AG04450 (cell line): ENCODE measurements at regions not wholly inside any gene's neighbourhood (a gene's known extent, or its start where the extent isn't known, plus 50 kb on each side); places are given as distances from the start of the nearest gene placed in this dataset.

Experiments used
- CTCF ChIA-PET: fragments of 300-600, 350-600 bp; formaldehyde crosslinking; extraction: SDS; loops from one replicate; lab custom pipeline; 2022; ENCODE audit warnings: antibody characterized with exemption, inconsistent platforms; lab: Charles Lee
- POLR2A ChIA-PET: fragments of 350-600 bp; formaldehyde crosslinking; extraction: SDS; loops from one replicate; lab custom pipeline; 2021; ENCODE audit warnings: antibody characterized with exemption, inconsistent platforms; lab: Yijun Ruan, JAX
- DNase-seq: peaks from one replicate; pipeline ENCODE4 v3.0.0-alpha.2; 2011; ENCODE audit warnings: low read depth, low spot score
- H3K27ac ChIP-seq: one replicate; pipeline ENCODE4 v1.5.1; 2012; ENCODE audit warnings: low read depth, low read length, control low read depth
- H3K27me3 ChIP-seq: one replicate; pipeline ENCODE4 v1.6.0; 2012; ENCODE audit warnings: low read length; ENCODE audit not compliant: control insufficient read depth, insufficient read depth
- H3K4me3 ChIP-seq: 2 replicates; pipeline ENCODE4 v1.5.1; 2011; ENCODE audit warnings: mild to moderate bottlenecking, low read depth, low read length, control low read depth
- H3K9me3 ChIP-seq: 2 replicates; pipeline ENCODE4 v1.5.1; 2012; ENCODE audit warnings: low read length; ENCODE audit not compliant: control insufficient read depth, insufficient read depth
- TF ChIP-seq, protein P1 (sequence below): IDR thresholded peaks from 2 replicates; pipeline ENCODE4 v1.5.1; 2011; ENCODE audit warnings: low read depth, low read length, control low read depth, inconsistent platforms

DNA sequence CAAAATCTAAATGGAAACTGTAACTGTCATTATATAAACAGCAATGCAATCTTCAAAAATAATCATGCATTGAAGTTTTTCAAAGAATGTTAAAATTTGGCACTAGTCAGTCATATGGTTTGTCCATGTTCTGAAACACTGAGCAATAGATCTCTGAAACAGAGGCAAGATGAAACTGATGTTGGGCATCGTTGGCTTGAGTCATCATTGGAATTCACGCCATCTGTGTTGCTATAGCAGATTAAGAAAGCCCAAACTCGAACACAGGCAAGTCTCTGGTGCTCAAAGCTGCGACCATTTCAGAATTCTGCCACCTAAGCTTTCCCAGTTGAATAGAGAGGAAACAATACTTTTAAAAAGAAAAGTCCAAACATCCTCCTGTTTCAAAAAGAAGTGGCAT, 114.1 kb upstream of the PPARGC1A start:
- H3K27ac ChIP-seq, result no peak overlapping the region
- ChIA-PET POLR2A (no interaction called here), CTCF (interaction anchor here (1.0 kb wide), 1 partner anchor 469 kb away, joined by 3 read pairs; no protein-coding TSS in a partner anchor)
- TF ChIP-seq, protein P1, sequence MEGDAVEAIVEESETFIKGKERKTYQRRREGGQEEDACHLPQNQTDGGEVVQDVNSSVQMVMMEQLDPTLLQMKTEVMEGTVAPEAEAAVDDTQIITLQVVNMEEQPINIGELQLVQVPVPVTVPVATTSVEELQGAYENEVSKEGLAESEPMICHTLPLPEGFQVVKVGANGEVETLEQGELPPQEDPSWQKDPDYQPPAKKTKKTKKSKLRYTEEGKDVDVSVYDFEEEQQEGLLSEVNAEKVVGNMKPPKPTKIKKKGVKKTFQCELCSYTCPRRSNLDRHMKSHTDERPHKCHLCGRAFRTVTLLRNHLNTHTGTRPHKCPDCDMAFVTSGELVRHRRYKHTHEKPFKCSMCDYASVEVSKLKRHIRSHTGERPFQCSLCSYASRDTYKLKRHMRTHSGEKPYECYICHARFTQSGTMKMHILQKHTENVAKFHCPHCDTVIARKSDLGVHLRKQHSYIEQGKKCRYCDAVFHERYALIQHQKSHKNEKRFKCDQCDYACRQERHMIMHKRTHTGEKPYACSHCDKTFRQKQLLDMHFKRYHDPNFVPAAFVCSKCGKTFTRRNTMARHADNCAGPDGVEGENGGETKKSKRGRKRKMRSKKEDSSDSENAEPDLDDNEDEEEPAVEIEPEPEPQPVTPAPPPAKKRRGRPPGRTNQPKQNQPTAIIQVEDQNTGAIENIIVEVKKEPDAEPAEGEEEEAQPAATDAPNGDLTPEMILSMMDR, result no peak
- H3K27me3 ChIP-seq, result no peaks in the 10 kb centered on the region
- H3K9me3 ChIP-seq, result no peaks in the 10 kb centered on the region
- H3K4me3 ChIP-seq, result no peak overlapping the region
- no peak for DNase-seq

- no peaks in the 10 kb centered on the region for H3K9me3 ChIP-seq
- no peaks in the 10 kb centered on the region for H3K27me3 ChIP-seq
- ChIA-PET POLR2A (no interaction called here), CTCF (interaction anchor here (1.0 kb wide), 1 partner anchor 469 kb away, joined by 3 read pairs; no protein-coding TSS in a partner anchor)
- DNase-seq, result no peak
- TF ChIP-seq, protein P1, result no peak
- H3K27ac ChIP-seq, result no peak overlapping the region
- no peak overlapping the region for H3K4me3 ChIP-seq
These were observed 113.6 kb upstream of the PPARGC1A start for GRCh38 chr4:24003496-24003895.

DNA sequence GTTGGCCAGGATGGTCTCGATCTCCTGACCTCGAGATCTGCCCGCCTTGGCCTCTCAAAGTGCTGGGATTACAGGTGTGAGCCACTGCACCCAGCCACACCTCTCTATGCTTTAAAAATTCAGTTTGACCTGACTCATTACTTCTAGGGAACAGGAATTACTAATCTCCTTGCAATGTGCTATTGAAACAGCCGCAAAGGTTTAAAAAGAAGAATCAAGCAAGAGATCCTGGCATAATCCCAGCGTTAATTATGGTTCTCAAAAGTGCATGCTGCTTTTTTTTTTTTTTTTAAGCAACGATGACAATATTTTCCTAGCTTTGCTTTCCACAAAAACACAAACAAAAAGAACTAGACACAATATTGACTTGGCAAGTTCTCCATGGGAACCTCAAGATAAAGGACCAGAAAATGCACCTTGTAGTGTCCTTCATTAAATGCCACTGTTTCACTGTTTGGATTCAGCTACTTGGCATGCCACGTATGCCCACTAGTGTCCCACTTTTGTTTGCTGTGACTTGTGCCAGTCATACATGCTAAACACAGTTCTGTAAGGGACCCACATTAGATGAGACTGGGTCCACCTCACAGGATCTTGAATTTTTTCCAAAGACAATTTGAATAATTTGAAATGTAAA, 112.6 kb upstream of the PPARGC1A start:
- Histone ChIP-seq H3K27ac (no peak overlapping the region), H3K27me3 (no peaks in the 10 kb centered on the region), H3K4me3 (no peak overlapping the region), H3K9me3 (no peaks in the 10 kb centered on the region)
- DNase-seq, result no peak
- TF ChIP-seq, protein P1, result no peak
- POLR2A ChIA-PET, result no interaction called here
- CTCF ChIA-PET, result interaction anchor here (0.7 to 1.1 kb wide), 2 partner anchors 17 to 21 kb away, joined by 3 to 7 read pairs; no protein-coding TSS in a partner anchor

DNA sequence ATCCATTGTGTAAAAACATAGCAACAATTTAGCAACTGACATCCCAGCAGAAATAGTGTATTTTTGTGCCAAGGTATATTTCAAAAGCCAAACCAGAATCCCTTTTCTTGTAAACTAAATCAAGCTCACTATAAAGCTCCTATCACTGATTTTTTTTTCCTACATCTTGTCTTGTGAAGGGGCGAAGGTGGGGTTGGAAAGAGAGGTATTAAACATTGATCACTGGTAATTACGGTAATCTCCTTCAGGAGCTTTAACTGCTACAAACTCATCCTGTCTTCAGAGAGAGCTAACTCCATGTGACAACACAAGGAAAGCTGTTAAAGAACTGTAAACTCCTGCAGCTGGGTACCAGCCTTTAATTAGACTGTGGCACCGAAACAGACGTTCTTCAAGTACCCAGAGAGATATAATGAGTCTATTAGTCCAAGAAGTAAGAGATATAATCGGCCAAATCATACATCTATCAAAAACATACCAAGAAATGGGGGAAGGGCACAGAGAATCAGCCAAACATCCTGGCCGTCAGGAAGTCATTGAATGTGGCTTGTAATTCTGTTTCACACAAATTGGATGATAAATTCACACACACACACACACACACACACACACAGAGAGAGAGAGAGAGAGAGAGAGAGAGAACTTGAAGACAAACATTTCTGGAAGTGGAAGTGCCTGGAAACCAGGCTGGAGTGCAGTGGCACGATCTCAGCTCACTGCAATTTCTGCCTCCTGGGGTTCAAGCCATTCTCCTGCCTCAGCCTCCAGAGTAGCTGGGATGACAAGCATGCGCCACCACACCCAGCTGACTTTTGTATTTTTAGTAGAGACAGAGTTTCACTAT, 111.9 kb upstream of the PPARGC1A start:
- no peaks in the 10 kb centered on the region for H3K27me3 ChIP-seq
- H3K27ac ChIP-seq, result no peak overlapping the region
- ChIA-PET CTCF (interaction anchor here (0.9 to 1.1 kb wide), 2 partner anchors 22 to 36 kb away, joined by 3 read pairs; no protein-coding TSS in a partner anchor), POLR2A (no interaction called here)
- DNase-seq, result no peak
- TF ChIP-seq, protein P1, result no peak
- H3K9me3 ChIP-seq, result no peaks in the 10 kb centered on the region
- no peak overlapping the region for H3K4me3 ChIP-seq

- Histone ChIP-seq H3K27ac (no peak overlapping the region), H3K9me3 (no peaks in the 10 kb centered on the region), H3K4me3 (no peak overlapping the region), H3K27me3 (no peaks in the 10 kb centered on the region)
- ChIA-PET CTCF (interaction anchor here (0.6 to 0.9 kb wide), 2 partner anchors 34 to 461 kb away, joined by 3 read pairs; no protein-coding TSS in a partner anchor), POLR2A (no interaction called here)
- no peak for DNase-seq
- TF ChIP-seq, protein P1, result no peak
These were observed 110.6 kb upstream of the PPARGC1A start for GRCh38 chr4:24000470-24000831.
